Amygdala (tissue), 56 donors: ENCODE measurements at regions not wholly inside any gene's neighbourhood (a gene's known extent, or its start where the extent isn't known, plus 50 kb on each side); places are given as distances from the start of the nearest gene placed in this dataset.
A peak's percentile ranks its signal among the peaks of the same experiment; 100 is the strongest.

ENCODE experiments used
- DNase-seq, 56 donors: peaks; one replicate each; lab custom pipeline; 2025; lab: John Stamatoyannopoulos, UW

- no peak for DNase-seq
These were observed 302.7 kb upstream of the MYOCD start for GRCh38 chr17:12362853-12363455.

GRCh38 chr17:12365805-12366204 is 299.9 kb upstream of the MYOCD start:
- DNase-seq, result no peak

- no peak for DNase-seq
These were observed 296.6 kb upstream of the MYOCD start for GRCh38 chr17:12369065-12369464.

GRCh38 chr17:12376276-12376675 is 289.4 kb upstream of the MYOCD start:
- DNase-seq, result no peak

- DNase-seq, result no peak
These were observed 279.5 kb upstream of the MYOCD start for GRCh38 chr17:12386225-12386624.

- no peak for DNase-seq
These were observed 277.5 kb upstream of the MYOCD start for GRCh38 chr17:12388226-12388625.

GRCh38 chr17:12389421-12389820 is 276.3 kb upstream of the MYOCD start:
- no peak for DNase-seq

GRCh38 chr17:12390631-12391030 is 275.1 kb upstream of the MYOCD start:
- no peak for DNase-seq

- no peak for DNase-seq
These were observed 274.2 kb upstream of the MYOCD start for GRCh38 chr17:12391468-12391867.

GRCh38 chr17:12395733-12396354 is 269.8 kb upstream of the MYOCD start:
- DNase-seq, result peak in 1 of 56 donors; percentile 1

- no peak for DNase-seq
These were observed 267.1 kb upstream of the MYOCD start for GRCh38 chr17:12398441-12399051.

GRCh38 chr17:12402963-12403622 is 262.6 kb upstream of the MYOCD start:
- no peak for DNase-seq

GRCh38 chr17:12403881-12404398 is 261.8 kb upstream of the MYOCD start:
- no peak for DNase-seq

GRCh38 chr17:12406623-12407215 is 259.0 kb upstream of the MYOCD start:
- DNase-seq, result no peak

- DNase-seq, result no peak
These were observed 258.0 kb upstream of the MYOCD start for GRCh38 chr17:12407495-12408252.

GRCh38 chr17:12409082-12409481 is 256.6 kb upstream of the MYOCD start:
- no peak for DNase-seq

GRCh38 chr17:12410717-12411116 is 255.0 kb upstream of the MYOCD start:
- DNase-seq, result no peak

GRCh38 chr17:12415031-12415430 is 250.7 kb upstream of the MYOCD start:
- DNase-seq, result no peak

- DNase-seq, result no peak
These were observed 244.6 kb upstream of the MYOCD start for GRCh38 chr17:12421077-12421476.

- no peak for DNase-seq
These were observed 243.9 kb upstream of the MYOCD start for GRCh38 chr17:12421646-12422306.
